ENCODE measurements at regions not wholly inside any gene's neighbourhood (a gene's known extent, or its start where the extent isn't known, plus 50 kb on each side); places are given as distances from the start of the nearest gene placed in this dataset.

DNA sequence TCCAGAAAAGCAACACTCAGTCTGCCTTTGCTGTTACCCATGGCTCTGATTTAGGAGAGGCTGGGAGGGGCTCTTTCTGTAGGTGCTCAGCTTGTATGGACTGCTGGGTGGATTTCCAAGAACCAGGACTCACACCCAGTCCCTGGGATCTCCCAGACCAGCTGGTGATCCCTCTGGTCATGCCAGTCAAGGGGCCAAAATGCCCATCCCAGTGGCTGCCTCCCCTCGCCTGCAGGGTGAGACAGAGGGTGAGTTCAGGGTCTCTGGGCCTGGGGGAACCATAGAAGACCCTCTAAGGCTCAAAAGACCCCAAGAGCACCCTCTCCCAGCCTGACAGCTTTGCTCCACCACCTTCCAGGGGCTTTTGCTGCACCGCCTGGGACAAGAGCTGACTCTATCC, 78.6 kb upstream of the MYL2 start:
- DNase-seq: no peak
- Mint-ChIP-seq H3K27me3 (ENCODE audit: insufficient read depth) (peaks cover 14% of the 10 kb centered on the region), H3K4me3 (no peak overlapping the region), H3K4me1 (ENCODE audit: low read depth) (no peaks in the 10 kb centered on the region), H3K27ac (no peak overlapping the region), H3K36me3 (ENCODE audit: low read depth) (no peaks in the 10 kb centered on the region), H3K9me3 (peaks cover 16% of the 10 kb centered on the region)
- TF ChIP-seq, protein P1, sequence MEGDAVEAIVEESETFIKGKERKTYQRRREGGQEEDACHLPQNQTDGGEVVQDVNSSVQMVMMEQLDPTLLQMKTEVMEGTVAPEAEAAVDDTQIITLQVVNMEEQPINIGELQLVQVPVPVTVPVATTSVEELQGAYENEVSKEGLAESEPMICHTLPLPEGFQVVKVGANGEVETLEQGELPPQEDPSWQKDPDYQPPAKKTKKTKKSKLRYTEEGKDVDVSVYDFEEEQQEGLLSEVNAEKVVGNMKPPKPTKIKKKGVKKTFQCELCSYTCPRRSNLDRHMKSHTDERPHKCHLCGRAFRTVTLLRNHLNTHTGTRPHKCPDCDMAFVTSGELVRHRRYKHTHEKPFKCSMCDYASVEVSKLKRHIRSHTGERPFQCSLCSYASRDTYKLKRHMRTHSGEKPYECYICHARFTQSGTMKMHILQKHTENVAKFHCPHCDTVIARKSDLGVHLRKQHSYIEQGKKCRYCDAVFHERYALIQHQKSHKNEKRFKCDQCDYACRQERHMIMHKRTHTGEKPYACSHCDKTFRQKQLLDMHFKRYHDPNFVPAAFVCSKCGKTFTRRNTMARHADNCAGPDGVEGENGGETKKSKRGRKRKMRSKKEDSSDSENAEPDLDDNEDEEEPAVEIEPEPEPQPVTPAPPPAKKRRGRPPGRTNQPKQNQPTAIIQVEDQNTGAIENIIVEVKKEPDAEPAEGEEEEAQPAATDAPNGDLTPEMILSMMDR (IDR thresholded peaks at IDR 0.05): no peak

GRCh38 chr12:110998165-110998564, 77.8 kb upstream of the MYL2 start:
- Mint-ChIP-seq H3K27me3 (ENCODE audit: insufficient read depth) (peaks cover 14% of the 10 kb centered on the region), H3K4me3 (no peak overlapping the region), H3K9me3 (peaks cover 16% of the 10 kb centered on the region), H3K27ac (no peak overlapping the region), H3K36me3 (ENCODE audit: low read depth) (no peaks in the 10 kb centered on the region), H3K4me1 (ENCODE audit: low read depth) (no peaks in the 10 kb centered on the region)
- TF ChIP-seq, protein P1 (IDR thresholded peaks at IDR 0.05): no peak
- no peak for DNase-seq

DNA sequence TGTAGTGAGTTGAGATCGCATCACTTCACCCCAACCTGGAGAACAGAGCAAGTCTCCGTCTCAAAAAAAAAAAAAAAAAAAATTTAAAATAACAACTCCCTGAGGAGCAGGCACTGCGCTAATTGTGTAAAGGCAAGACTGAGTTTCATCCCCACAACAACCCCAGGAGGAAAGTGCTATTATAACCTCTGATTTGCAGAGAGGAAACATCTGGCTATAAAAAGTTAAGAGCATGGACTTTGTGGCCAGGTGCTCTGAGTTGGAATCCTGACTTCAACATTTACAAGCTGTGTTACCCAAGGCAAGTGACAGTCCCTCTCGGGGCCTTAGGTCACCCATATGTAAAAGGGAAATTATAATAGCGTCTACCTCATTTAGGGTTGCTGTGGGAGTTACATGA, 76.0 kb upstream of the MYL2 start:
- H3K27me3 Mint-ChIP-seq (ENCODE audit: insufficient read depth): peaks cover 13% of the 10 kb centered on the region
- TF ChIP-seq, protein P1 (IDR thresholded peaks at IDR 0.05): no peak
- DNase-seq: no peak

GRCh38 chr12:110995615-110996014, 75.2 kb upstream of the MYL2 start:
- H3K4me3 Mint-ChIP-seq: no peak overlapping the region
- peaks cover 14% of the 10 kb centered on the region for H3K9me3 Mint-ChIP-seq
- H3K27me3 Mint-ChIP-seq (ENCODE audit: insufficient read depth): peaks cover 15% of the 10 kb centered on the region
- H3K27ac Mint-ChIP-seq: no peak overlapping the region
- H3K36me3 Mint-ChIP-seq (ENCODE audit: low read depth): no peaks in the 10 kb centered on the region
- DNase-seq: no peak
- TF ChIP-seq, protein P1 (IDR thresholded peaks at IDR 0.05): no peak
- H3K4me1 Mint-ChIP-seq (ENCODE audit: low read depth): no peaks in the 10 kb centered on the region

More for the DNA sequence above, 76.0 kb upstream of the MYL2 start:
- Mint-ChIP-seq H3K36me3 (ENCODE audit: low read depth) (no peaks in the 10 kb centered on the region), H3K4me1 (ENCODE audit: low read depth) (no peaks in the 10 kb centered on the region), H3K27ac (no peak overlapping the region), H3K9me3 (peaks cover 20% of the 10 kb centered on the region), H3K4me3 (no peak overlapping the region)

- Mint-ChIP-seq H3K4me3 (no peak overlapping the region), H3K27me3 (ENCODE audit: insufficient read depth) (peaks cover 15% of the 10 kb centered on the region), H3K27ac (no peak overlapping the region), H3K4me1 (ENCODE audit: low read depth) (no peaks in the 10 kb centered on the region), H3K36me3 (ENCODE audit: low read depth) (no peaks in the 10 kb centered on the region), H3K9me3 (peaks cover 14% of the 10 kb centered on the region)
- TF ChIP-seq, protein P1 (IDR thresholded peaks at IDR 0.05): no peak
- no peak for DNase-seq
These were observed 74.6 kb upstream of the MYL2 start for GRCh38 chr12:110995016-110995415.

DNA sequence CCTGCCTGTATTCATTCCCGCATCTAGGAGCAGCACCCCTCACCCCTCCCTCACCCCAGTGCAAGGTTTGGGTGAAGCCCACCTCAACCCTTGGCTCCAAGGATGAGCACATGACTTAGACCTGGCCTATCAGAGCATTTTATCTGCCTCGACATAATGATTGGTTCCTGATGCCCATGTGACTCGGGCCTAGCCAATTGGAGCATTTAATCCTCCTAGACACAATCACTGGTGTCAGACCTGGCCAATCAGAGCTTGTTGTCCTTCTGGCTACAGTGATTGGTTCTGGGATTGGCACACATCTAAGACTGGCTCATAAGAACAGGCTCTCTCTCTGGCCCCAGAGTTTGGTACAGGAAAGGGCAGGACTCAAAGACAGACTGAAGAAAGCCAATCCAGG, 73.1 kb upstream of the MYL2 start:
- no peak for DNase-seq
- H3K9me3 Mint-ChIP-seq: peaks cover 14% of the 10 kb centered on the region
- H3K36me3 Mint-ChIP-seq (ENCODE audit: low read depth): no peaks in the 10 kb centered on the region
- H3K4me1 Mint-ChIP-seq (ENCODE audit: low read depth): no peaks in the 10 kb centered on the region
- H3K4me3 Mint-ChIP-seq: no peak overlapping the region
- H3K27me3 Mint-ChIP-seq (ENCODE audit: insufficient read depth): peaks cover 18% of the 10 kb centered on the region
- TF ChIP-seq, protein P1 (IDR thresholded peaks at IDR 0.05): no peak
- H3K27ac Mint-ChIP-seq: no peak overlapping the region
